22Rv1 (cell line): ENCODE measurements at regions not wholly inside any gene's neighbourhood (a gene's known extent, or its start where the extent isn't known, plus 50 kb on each side); places are given as distances from the start of the nearest gene placed in this dataset.

ENCODE experiments used
- CTCF ChIP-seq: fragments of 450-650 bp; IDR thresholded peaks from 2 replicates; pipeline ENCODE4 v1.5.1; 2017; ENCODE audit warnings: mild to moderate bottlenecking
- ZFX ChIP-seq: fragments of 450-650 bp; IDR thresholded peaks from 2 replicates; pipeline ENCODE4 v1.6.1; 2017; ENCODE audit warnings: antibody characterized with exemption, borderline replicate concordance

DNA sequence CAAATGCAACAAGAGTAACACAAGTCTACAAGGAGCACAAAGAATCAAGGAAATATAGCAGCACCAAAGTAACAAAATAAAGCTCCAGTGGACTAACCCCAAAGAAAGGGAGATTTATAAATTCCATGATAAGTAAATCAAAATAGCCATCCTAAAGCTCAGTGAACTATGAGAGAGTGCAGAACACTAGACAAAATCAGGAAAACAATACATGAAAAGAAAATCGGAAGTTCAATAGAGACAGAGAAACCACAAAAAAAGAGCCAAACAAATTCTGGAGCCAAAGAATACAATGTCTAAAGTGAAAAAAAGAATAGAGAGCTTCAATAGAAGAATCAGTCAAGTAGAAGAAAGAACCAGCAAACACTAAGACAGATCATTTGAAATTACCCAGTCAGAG lies 247.3 kb upstream of the TENT5A start:
- TF ChIP-seq CTCF (no peak), ZFX (no peak)
